HG03097 (cell line): ENCODE measurements at regions not wholly inside any gene's neighbourhood (a gene's known extent, or its start where the extent isn't known, plus 50 kb on each side); places are given as distances from the start of the nearest gene placed in this dataset.
"Not testable (repeated sequence)": the region's sequence is repeated elsewhere in the genome, so short reads cannot be mapped to it uniquely, and the experiment has no call there.

Experiments used
- ATAC-seq: cut with Tn5 transposase; IDR thresholded peaks from one replicate; pipeline ENCODE4 v1.9.1; 2021; ENCODE audit not compliant: unreplicated experiment, low FRiP score

GRCh38 chr3:107208796-107209195 lies 168.4 kb upstream of the CCDC54 start:
- no peak for ATAC-seq

GRCh38 chr3:107209302-107209990 lies 167.8 kb upstream of the CCDC54 start:
- no peak for ATAC-seq

DNA sequence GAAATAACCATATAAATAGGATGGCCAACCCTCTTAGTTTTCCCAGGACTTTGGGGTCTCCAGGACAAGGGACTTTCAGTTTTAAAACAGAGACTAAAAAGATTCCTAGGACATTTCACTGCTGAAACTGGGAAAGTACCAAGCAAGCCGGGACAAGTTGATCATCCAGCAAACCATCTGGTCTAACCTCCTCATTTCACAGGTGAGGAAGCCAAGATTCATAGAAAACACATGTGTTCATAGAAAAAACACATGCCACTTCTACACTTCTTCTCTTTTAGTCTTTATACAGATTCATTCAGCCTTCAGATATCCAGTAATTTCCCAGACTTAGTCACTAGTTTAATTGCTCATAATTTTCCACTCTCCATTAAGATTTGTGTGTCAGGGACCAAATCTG lies 165.6 kb upstream of the CCDC54 start:
- no peak for ATAC-seq

DNA sequence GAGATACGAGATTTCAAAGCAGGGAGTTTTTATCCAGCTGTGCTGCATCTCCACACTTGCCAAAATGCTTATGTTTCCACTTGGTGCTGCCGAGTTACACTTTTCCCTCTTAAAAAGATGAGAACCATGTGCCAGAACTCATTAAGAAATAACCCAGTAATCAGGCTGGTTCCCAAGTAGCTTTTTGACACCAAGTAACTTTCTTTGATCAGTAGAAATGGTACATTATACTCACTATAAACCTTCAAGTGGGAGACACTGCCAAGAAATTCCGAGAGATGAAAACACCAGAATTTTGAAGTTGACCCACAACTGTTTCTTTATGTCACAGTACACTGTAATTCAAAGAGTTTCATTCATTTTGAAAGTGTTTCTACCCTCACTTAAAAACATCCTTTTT lies 164.6 kb upstream of the CCDC54 start:
- no peak for ATAC-seq

- ATAC-seq: no peak
Measured at GRCh38 chr3:107213044-107213669, 164.1 kb upstream of the CCDC54 start.

GRCh38 chr3:107216229-107216628 lies 161.0 kb upstream of the CCDC54 start:
- ATAC-seq: no peak

GRCh38 chr3:107216711-107217110 lies 160.5 kb upstream of the CCDC54 start:
- ATAC-seq: no peak

DNA sequence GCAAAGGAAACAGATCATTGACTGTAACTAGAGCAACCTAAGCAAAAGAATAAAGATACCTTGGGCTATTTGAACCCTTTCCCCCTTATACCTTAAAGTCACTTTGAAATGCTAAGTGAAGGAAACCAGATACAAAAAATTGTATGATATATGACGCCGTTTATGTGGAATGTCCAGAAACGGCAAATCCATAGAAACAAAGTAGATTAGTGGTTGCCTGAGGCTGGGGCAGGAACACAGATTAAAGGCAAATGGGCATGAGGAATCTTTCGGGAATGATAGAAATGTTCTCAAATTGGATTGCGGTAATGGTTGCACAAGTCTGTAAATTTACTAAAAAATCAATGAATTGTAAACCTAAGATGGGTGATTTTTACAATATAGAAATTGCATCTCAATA lies 160.1 kb upstream of the CCDC54 start:
- ATAC-seq: no peak

DNA sequence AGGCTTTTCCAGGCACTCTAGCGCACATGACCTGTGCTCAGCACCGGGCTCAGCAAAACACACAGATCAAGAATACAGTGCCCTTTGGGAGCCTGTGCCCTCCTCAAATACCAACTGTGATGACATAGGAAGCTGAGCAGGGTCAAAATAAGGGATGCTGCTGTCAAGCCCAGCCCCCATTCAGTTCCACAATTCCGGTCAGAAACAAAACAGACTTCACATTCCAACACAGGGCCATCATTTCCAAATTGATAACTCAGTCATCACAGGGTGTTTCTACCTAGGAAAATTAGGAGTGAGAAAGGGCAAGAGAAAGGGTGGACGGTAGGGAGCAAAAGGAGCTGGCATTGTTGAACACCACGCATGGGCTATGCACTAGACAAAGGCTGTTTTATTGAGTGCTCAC lies 158.4 kb upstream of the CCDC54 start:
- ATAC-seq: no peak

GRCh38 chr3:107220538-107220937 lies 156.7 kb upstream of the CCDC54 start:
- ATAC-seq: no peak

DNA sequence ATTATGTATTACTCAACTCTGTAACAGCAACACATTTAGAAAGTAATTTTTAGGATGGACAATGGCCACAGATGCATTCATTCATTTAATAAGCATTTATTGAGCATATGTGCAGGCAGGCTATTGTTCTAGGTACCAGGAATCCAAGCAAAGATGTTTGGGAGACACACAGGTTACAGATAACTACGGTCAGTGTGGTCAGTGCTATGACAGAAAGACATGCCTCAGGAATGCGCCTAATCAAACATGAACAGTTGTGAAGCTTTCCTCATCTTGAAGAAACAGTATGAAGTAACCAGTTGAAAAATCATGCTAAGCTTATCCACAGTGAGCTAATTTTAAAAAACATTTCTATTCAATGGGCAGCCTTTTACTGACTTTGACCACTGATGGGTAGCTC lies 155.4 kb upstream of the CCDC54 start:
- ATAC-seq: no peak

- no peak for ATAC-seq
Measured at GRCh38 chr3:107222907-107223306, 154.3 kb upstream of the CCDC54 start.

DNA sequence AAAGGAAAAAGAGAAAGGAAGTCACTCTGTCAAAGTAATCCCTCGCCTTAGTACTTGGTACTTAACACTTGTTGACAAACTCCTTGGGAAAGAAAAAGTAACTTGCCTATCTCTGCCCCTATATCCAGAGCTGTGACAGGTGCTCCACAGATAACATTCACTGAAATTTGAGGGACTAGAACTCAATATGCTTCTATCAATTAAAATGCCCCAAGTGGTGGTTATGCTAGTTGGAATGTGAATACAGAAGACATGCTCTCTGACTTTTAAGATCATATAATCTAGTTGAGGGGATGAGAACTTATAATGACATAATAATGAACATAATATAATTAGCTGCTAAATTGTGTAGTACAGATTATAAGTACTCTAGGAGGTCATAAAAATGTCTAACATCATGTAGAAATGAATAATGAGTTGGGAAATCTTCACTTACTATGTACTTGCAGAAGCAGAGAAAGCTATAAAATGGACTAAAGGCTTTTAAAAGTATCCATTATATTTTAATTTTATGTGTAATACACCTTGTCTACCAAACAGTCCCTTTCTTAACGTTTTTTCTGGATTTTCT lies 153.1 kb upstream of the CCDC54 start:
- no peak for ATAC-seq

- ATAC-seq: no peak
Measured at GRCh38 chr3:107227091-107227490, 150.1 kb upstream of the CCDC54 start.

- not testable (repeated sequence) for ATAC-seq
Measured at GRCh38 chr3:107233877-107234276, 143.4 kb upstream of the CCDC54 start.

DNA sequence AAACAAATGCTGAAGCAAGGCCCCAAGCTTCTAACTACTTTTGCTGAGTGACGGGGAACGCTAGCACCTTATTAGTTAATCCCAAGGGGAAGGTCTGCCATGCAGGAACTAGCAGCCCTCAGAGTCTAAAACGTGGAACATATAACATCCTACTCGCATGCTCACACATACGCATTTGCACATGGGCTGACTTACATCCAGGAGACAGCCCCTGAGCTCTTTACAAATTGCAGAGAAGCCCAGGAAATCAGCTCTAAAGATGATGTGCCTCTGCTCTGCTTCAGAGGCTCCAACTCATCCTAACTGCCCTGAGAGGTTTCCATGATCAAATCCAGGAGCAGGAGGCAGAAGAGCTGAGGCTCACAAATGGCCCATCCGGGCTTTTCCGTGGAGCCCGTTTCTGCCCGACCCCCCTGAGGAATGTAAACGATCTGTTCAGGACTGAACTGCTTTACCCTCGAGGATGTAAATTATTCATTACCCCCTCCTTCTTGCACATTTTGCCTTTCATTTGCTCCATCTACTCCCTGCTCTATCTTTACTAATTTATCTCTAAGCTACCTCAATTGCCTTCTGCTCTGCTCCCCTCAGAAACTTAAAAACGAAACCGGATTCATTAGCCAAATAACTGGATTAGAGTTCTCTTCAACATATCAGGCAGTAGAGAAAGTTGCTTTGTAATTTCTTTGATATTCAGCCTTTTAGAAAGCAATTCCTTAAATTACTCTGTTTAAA lies 141.9 kb upstream of the CCDC54 start:
- no peak for ATAC-seq

DNA sequence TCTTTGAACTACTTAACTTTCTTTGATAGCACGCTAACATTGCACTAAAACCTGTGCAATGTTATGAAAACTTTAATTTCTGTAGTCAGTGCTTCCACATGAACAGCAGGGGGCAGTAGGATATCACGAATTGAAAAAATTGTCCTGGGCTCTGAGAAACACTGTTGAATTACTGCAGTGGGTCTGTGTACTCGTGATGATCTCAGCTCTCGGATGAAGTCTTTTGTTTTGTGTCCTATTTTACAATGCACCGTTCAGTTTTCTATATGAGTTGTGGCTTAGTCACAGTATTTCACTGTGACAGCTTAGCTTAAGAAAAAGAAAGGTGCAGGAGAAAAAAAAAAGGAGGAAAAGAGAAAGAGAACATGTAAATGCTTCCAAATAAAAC lies 141.3 kb upstream of the CCDC54 start:
- ATAC-seq: no peak

GRCh38 chr3:107236655-107237337 lies 140.4 kb upstream of the CCDC54 start:
- no peak for ATAC-seq

DNA sequence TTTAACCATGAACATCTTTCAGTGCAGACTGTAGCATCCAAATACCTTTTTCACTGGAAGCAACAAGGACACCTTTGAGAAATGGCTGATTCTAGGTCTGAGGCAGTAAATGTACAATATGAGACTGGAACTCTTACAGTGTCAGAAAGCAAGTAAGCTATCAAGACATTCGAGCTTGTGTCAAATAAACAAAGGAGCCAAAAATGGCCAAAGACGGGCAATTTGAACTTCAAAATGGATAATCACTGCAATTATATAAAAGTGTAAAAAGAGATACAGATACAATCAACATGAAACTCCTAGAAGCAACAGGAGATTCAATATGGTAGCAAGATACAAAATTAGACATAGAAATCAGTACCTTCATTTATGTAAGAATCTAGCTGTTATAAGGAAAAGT lies 138.5 kb upstream of the CCDC54 start:
- no peak for ATAC-seq

- no peak for ATAC-seq
Measured at GRCh38 chr3:107239703-107240102, 137.5 kb upstream of the CCDC54 start.
